GM12878 (cell line): ENCODE measurements at regions not wholly inside any gene's neighbourhood (a gene's known extent, or its start where the extent isn't known, plus 50 kb on each side); places are given as distances from the start of the nearest gene placed in this dataset.

ENCODE experiments used
- ATAC-seq: fragments of 200-7000 bp; cut with Tn5 transposase; 3 replicates; pipeline ENCODE4 v1.9.1; 2020; ENCODE audit warnings: mild to moderate bottlenecking, moderate library complexity
- BruUV-seq: library from RNA; stranded (reverse); fragments of 400-500 nt; replicated peaks from 2 replicates; lab custom pipeline; 2021; lab: Mats Ljungman, UMichigan
- CTCF ChIA-PET: fragments of 300-600 bp; sonication (Branson Sonifier 250); formaldehyde crosslinking; extraction: SDS; loops from one replicate; lab custom pipeline; 2021; ENCODE audit warnings: inconsistent platforms; lab: Yijun Ruan, JAX
- POLR2A ChIA-PET: fragments of 350-600 bp; formaldehyde crosslinking; extraction: SDS; loops from one replicate; lab custom pipeline; 2021; ENCODE audit warnings: inconsistent platforms; lab: Charles Lee
- RAD21 ChIA-PET: fragments of 300-600 bp; sonication (Branson Sonifier 250); formaldehyde crosslinking; loops from one replicate; lab custom pipeline; 2023; ENCODE audit warnings: antibody characterized with exemption; ENCODE audit not compliant: unreplicated experiment; lab: Charles Lee
- SMC1A ChIA-PET: fragments of 300-600 bp; sonication (Branson Sonifier 250); formaldehyde crosslinking; loops from one replicate; lab custom pipeline; 2023; ENCODE audit not compliant: unreplicated experiment, uncharacterized antibody; lab: Charles Lee
- DNase-seq: peaks from one replicate; pipeline ENCODE4 v3.0.0-alpha.2; 2011; ENCODE audit warnings: low read depth, low spot score
- FAIRE-seq: peaks from 3 replicates; lab custom pipeline; 2011; peaks lifted over from hg19 to GRCh38; lab: Jason Lieb, UNC
- H2AFZ ChIP-seq: 2 replicates; pipeline ENCODE4 v1.6.0; 2011; ENCODE audit warnings: low read depth, low read length, control low read depth; ENCODE audit not compliant: control insufficient read depth
- H3K27ac ChIP-seq: 2 replicates; pipeline ENCODE4 v1.5.1; 2011; ENCODE audit warnings: control low read depth; ENCODE audit not compliant: control insufficient read depth, insufficient read depth
- H3K27me3 ChIP-seq, 2 experiments: replicated peaks in 1 of 2; 2 replicates each; pipeline versions ENCODE4 v1.6.0 to v1.6.1; 2011; ENCODE audit warnings: low read length in 1 of 2; ENCODE audit not compliant: control insufficient read depth in 2 of 2, insufficient read depth in 2 of 2
- H3K36me3 ChIP-seq, 2 experiments: 2 replicates each; pipeline ENCODE4 v1.5.1; 2011; ENCODE audit warnings: low read length in 1 of 2; ENCODE audit not compliant: control insufficient read depth in 2 of 2, insufficient read depth in 2 of 2
- H3K4me1 ChIP-seq: 2 replicates; pipeline ENCODE4 v1.6.1; 2011; ENCODE audit warnings: mild to moderate bottlenecking, low read length, moderate library complexity, mixed read lengths; ENCODE audit not compliant: control insufficient read depth, insufficient read depth
- H3K4me2 ChIP-seq: 2 replicates; pipeline ENCODE4 v1.6.0; 2011; ENCODE audit warnings: control low read depth; ENCODE audit not compliant: control insufficient read depth, insufficient read depth
- H3K4me3 ChIP-seq: fragments of 200-600 bp; sonication (generic); 2 replicates; pipeline ENCODE4 v1.5.1; 2016
- H3K79me2 ChIP-seq: 2 replicates; pipeline ENCODE4 v1.6.0; 2011; ENCODE audit warnings: low read length; ENCODE audit not compliant: control insufficient read depth, insufficient read depth
- H3K9ac ChIP-seq: 2 replicates; pipeline ENCODE4 v1.8.0; 2011; ENCODE audit warnings: low read length, control low read depth, mixed read lengths; ENCODE audit not compliant: control insufficient read depth, insufficient read depth
- H3K9me3 ChIP-seq: replicated peaks from 3 replicates; pipeline ENCODE4 v1.5.1; 2011; ENCODE audit warnings: mild to moderate bottlenecking, low read length; ENCODE audit not compliant: control insufficient read depth, insufficient read depth
- H4K20me1 ChIP-seq: 2 replicates; pipeline ENCODE4 v1.6.0; 2011; ENCODE audit not compliant: control insufficient read depth, insufficient read depth
- BCL3 ChIP-seq: IDR thresholded peaks from 2 replicates; pipeline ENCODE4 v1.6.1; 2011; ENCODE audit warnings: borderline replicate concordance, low read depth, mild to moderate bottlenecking, moderate library complexity, low read length; ENCODE audit not compliant: insufficient read depth, poor library complexity, severe bottlenecking
- PAX8 ChIP-seq: fragments of 450-650 bp; IDR thresholded peaks from 2 replicates; pipeline ENCODE4 v1.6.1; 2017; ENCODE audit warnings: mild to moderate bottlenecking, moderate library complexity
- PML ChIP-seq: IDR thresholded peaks from 2 replicates; pipeline ENCODE4 v1.6.1; 2012; ENCODE audit warnings: low read length, inconsistent platforms
- POU2F2 ChIP-seq: IDR thresholded peaks from 3 replicates; pipeline ENCODE4 v1.6.1; 2011; ENCODE audit warnings: low read depth, mild to moderate bottlenecking, low read length, borderline replicate concordance
- RFX5 ChIP-seq: IDR thresholded peaks from 2 replicates; pipeline ENCODE4 v1.6.1; 2011; ENCODE audit warnings: low read depth, low read length, improper control_type of control experiment
- SMARCA5 ChIP-seq: fragments of 450-650 bp; IDR thresholded peaks from 2 replicates; pipeline ENCODE4 v1.6.1; 2017; ENCODE audit warnings: mild to moderate bottlenecking
- SMC3 ChIP-seq: IDR thresholded peaks from 2 replicates; pipeline ENCODE4 v1.6.1; 2011; ENCODE audit warnings: low read length, improper control_type of control experiment, borderline replicate concordance
- SREBF1 ChIP-seq: IDR thresholded peaks from 2 replicates; pipeline ENCODE4 v1.6.1; 2012; ENCODE audit warnings: mild to moderate bottlenecking, low read length
- STAT1 ChIP-seq: fragments of 450-650 bp; conservative IDR thresholded peaks from 2 replicates; pipeline ENCODE4 v1.6.1; 2014; ENCODE audit warnings: antibody characterized with exemption, mild to moderate bottlenecking
- ZBTB33 ChIP-seq: fragments of 450-650 bp; IDR thresholded peaks from 2 replicates; pipeline ENCODE4 v1.6.1; 2017; ENCODE audit warnings: mild to moderate bottlenecking
- WGBS: methylation state at CpG from one replicate; pipeline ENCODE4 v1.1.6; 2016; ENCODE audit warnings: low lambda C conversion rate; ENCODE audit not compliant: insufficient replicate concordance, insufficient coverage; ENCODE audit errors: missing lambda C conversion rate; 5-methylcytosine and 5-hydroxymethylcytosine counted together
- in situ Hi-C: fragments of 300-500 bp; cut with MboI; formaldehyde crosslinking; loops from 9 replicates; pipeline ENCODE4 v1.14.3; 2018; ENCODE audit warnings: mixed read lengths
- intact Hi-C: fragments of 100-400 bp; cut with micrococcal nuclease; formaldehyde crosslinking; loops from one replicate; pipeline ENCODE4 v1.14.2; 2022; ENCODE audit not compliant: unreplicated experiment

GRCh38 chr3:41089566-41089965 is 109.7 kb upstream of the CTNNB1 start:
- no peaks in the 10 kb centered on the region for H4K20me1 ChIP-seq
- DNase-seq: no peak
- H3K36me3 ChIP-seq: no peaks in the 10 kb centered on the region
- no peaks in the 10 kb centered on the region for H3K4me1 ChIP-seq
- in situ Hi-C loops: no loop called here
- H3K9ac ChIP-seq: no peak overlapping the region
- RAD21 ChIA-PET: no interaction called here
- TF ChIP-seq SMC3 (no peak), BCL3 (no peak), RFX5 (no peak), ZBTB33 (no peak), SMARCA5 (no peak), SREBF1 (no peak), PAX8 (no peak), POU2F2 (no peak), STAT1 (no peak), PML (no peak)
- H3K79me2 ChIP-seq: no peaks in the 10 kb centered on the region
- POLR2A ChIA-PET: no interaction called here
- no peak for FAIRE-seq
- SMC1A ChIA-PET: no interaction called here
- no peak overlapping the region for H3K4me3 ChIP-seq
- BruUV-seq: no TSS peak
- H2AFZ ChIP-seq: no peak overlapping the region
- WGBS: 0% methylated on average over 1 of the region's 1 CpG
- CTCF ChIA-PET: no interaction called here
- no peaks in the 10 kb centered on the region for H3K27me3 ChIP-seq
- intact Hi-C loops: no loop called here
- no peak overlapping the region for H3K4me2 ChIP-seq
- no peaks in the 10 kb centered on the region; the same call in 2 of the 3 replicates for H3K9me3 ChIP-seq
- no peak overlapping the region for H3K27ac ChIP-seq
- ATAC-seq: no peak
